Cardiac fibroblast (primary cell): ENCODE measurements at regions not wholly inside any gene's neighbourhood (a gene's known extent, or its start where the extent isn't known, plus 50 kb on each side); places are given as distances from the start of the nearest gene placed in this dataset.

Experiments used
- DNase-seq, 2 donors: peaks; one replicate each; pipeline versions ENCODE4 v3.0.0 to v3.0.0-alpha.2; 2010; ENCODE audit warnings: low read depth in 2 of 2
- H3K4me3 ChIP-seq, 2 donors: replicated peaks in 1 of 2; 1 replicate in 1 of 2; 2 replicates in 1 of 2; pipeline ENCODE4 v1.5.1; 2011; ENCODE audit warnings: low read depth in 2 of 2, low read length in 2 of 2, mild to moderate bottlenecking in 2 of 2, moderate library complexity in 1 of 2
- TF ChIP-seq, protein P1 (sequence below): IDR thresholded peaks from one replicate; pipeline ENCODE4 v1.5.1; 2011; ENCODE audit warnings: low read depth, mild to moderate bottlenecking, low read length, inconsistent platforms

DNA sequence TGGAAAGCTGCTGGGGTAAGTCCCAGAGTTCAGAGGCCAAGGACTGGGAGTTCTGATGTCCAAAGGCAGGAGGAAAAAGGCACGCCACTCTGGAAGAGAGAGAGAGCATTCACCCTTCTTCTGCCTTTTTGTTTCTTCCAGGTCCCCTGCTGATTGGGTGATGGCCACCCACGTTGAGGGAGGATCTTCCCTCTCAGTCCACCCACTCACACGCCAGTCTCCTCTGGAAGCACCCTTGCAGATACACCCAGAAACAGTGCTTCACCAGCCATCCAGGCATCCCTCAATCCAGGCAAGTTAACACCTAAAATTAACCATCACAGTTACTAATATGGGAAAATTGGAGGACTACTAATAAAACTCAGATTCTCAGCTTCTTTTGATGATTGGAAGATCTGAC, 66.1 kb upstream of the PARP1 start:
- DNase-seq: no peak
- no peak overlapping the region for H3K4me3 ChIP-seq
- TF ChIP-seq, protein P1, sequence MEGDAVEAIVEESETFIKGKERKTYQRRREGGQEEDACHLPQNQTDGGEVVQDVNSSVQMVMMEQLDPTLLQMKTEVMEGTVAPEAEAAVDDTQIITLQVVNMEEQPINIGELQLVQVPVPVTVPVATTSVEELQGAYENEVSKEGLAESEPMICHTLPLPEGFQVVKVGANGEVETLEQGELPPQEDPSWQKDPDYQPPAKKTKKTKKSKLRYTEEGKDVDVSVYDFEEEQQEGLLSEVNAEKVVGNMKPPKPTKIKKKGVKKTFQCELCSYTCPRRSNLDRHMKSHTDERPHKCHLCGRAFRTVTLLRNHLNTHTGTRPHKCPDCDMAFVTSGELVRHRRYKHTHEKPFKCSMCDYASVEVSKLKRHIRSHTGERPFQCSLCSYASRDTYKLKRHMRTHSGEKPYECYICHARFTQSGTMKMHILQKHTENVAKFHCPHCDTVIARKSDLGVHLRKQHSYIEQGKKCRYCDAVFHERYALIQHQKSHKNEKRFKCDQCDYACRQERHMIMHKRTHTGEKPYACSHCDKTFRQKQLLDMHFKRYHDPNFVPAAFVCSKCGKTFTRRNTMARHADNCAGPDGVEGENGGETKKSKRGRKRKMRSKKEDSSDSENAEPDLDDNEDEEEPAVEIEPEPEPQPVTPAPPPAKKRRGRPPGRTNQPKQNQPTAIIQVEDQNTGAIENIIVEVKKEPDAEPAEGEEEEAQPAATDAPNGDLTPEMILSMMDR: no peak

DNA sequence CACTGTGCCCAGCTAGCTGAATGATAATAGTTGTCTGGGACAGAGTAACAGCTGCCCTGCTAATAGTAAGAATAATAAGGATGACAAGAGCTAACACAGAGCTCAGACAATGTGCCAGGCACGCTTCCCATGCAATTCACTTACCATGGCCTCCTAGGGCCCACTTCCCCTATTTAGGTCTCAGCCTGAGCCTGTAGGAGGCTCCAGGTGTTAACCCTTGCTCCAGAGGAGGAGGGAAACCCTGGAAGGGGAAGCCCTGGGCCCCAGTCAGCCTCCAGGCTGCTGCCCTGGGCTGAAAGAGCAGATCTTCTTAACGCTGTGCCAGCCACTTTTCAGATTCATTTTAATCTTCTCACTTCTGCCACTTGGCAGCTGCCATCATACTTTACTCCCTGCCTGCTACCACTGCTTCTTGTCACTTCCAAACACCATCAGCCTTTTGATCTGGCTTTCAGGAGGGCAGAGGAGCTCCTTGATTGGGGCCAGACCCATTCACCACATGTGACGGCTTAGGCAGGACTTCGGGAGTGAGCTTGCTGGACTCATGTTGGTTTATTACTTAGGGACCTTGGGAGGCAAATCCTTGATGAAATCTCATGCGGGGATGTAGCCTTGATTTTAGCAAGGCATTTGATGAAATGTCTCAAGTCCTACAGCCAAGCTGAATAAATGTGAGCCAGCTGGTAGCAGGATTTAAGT, 66.7 kb upstream of the PARP1 start:
- H3K4me3 ChIP-seq: no peak overlapping the region
- no peak for DNase-seq
- TF ChIP-seq, protein P1: no peak

DNA sequence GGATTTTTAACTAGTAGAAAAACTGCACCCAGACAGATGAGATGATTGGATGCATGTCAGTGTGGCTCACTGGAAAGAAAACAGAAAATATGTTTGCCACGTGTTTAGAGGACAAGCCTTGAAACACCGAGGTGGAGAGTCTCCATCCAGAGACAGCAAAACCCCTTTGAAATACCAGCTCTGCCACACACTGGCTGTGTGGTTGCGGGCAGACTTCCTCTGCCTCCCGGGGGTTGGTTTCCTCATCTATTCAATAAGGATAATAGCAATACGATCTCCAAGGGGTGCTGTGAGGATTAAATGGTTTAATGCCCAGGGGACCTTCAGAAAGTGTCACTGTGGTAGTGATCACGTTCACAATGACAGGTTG, 67.2 kb upstream of the PARP1 start:
- no peak for DNase-seq
- H3K4me3 ChIP-seq: no peak overlapping the region
- TF ChIP-seq, protein P1: no peak

DNA sequence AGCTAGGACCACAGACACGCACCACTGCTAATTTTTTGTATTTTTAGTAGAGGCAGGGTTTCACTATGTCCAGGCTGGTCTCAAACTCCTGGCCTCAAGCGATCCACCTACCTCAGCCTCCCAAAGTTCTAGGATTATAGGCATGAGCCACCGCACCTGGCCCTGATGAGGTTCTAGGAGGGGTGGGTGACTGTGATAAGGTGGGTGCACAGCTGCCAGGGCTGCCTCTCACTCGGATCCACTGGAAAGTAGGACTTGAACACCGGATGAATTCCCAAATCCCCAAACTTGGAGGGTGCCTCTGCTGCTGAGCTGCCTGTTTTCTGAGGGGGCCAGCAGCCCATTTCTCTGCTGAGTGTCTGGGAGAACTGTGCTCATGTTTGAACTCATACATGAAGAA, 68.2 kb upstream of the PARP1 start:
- DNase-seq: no peak
- H3K4me3 ChIP-seq: no peak overlapping the region
- TF ChIP-seq, protein P1: no peak

DNA sequence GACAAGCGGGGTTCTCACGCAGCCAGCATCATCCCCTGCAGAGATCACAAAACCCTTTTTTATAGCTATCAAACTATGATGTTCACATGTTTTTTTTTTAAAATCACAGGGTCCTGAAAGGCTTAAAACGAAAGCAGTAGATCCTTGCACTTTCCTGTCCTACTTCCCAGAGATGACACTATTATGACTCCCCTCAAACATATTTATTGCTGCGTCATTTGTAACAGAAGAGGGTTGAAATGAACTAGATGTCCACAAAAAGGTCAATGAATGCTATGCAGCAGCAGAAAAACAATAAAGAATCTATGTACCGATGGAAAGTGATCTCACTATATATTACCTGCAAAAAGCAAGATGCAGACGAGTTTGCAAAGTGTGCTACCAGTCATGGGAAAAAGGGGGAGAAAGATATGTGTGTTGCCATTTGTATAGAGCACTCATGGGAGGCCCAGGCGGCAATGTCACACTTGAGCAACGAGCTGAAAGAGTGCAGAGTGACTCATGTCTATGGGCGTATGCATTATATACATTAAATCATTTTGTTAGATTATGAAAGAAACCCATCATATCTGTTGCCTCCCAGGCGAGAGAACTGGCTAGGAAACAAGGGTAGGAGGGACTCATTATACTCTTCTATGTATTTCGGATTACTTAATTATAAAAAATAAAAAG, 68.9 kb upstream of the PARP1 start:
- H3K4me3 ChIP-seq: no peak overlapping the region
- TF ChIP-seq, protein P1: no peak
- no peak for DNase-seq

DNA sequence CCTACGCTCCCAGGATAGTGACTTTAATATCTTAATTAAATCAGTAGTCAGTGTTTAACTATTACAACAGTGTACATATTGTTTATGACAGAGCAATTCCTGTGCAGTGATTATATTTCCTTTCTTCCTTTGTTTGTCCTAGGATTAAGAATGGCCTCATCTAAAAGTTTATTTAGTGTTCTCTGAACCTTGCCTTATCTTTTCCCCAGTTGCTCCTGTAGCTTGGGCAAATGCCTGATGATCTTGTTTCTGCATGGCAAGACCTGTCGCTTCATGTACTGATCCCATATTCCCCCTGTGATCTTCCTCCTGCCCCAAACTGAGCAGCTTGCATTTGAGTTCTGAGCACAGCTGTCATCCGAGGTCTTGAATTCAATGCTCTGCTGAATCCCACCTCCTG, 69.1 kb upstream of the STUM start:
- H3K4me3 ChIP-seq: no peak overlapping the region
- TF ChIP-seq, protein P1: no peak
- no peak for DNase-seq
